ENCODE measurements at regions not wholly inside any gene's neighbourhood (a gene's known extent, or its start where the extent isn't known, plus 50 kb on each side); places are given as distances from the start of the nearest gene placed in this dataset.

- TF ChIP-seq POLR2A (IDR thresholded peaks at IDR 0.05; ENCODE audit: low read depth): no peak
- TF ChIP-seq, protein P1, sequence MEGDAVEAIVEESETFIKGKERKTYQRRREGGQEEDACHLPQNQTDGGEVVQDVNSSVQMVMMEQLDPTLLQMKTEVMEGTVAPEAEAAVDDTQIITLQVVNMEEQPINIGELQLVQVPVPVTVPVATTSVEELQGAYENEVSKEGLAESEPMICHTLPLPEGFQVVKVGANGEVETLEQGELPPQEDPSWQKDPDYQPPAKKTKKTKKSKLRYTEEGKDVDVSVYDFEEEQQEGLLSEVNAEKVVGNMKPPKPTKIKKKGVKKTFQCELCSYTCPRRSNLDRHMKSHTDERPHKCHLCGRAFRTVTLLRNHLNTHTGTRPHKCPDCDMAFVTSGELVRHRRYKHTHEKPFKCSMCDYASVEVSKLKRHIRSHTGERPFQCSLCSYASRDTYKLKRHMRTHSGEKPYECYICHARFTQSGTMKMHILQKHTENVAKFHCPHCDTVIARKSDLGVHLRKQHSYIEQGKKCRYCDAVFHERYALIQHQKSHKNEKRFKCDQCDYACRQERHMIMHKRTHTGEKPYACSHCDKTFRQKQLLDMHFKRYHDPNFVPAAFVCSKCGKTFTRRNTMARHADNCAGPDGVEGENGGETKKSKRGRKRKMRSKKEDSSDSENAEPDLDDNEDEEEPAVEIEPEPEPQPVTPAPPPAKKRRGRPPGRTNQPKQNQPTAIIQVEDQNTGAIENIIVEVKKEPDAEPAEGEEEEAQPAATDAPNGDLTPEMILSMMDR (IDR thresholded peaks at IDR 0.05): no peak
- TF ChIP-seq EP300 (IDR thresholded peaks at IDR 0.05): no peak
Observed at GRCh38 chr18:73893880-73894279, 253.8 kb downstream of the FBXO15 start.
